K562 (cell line): ENCODE measurements at regions not wholly inside any gene's neighbourhood (a gene's known extent, or its start where the extent isn't known, plus 50 kb on each side); places are given as distances from the start of the nearest gene placed in this dataset.
A peak's percentile ranks its signal among the peaks of the same experiment; 100 is the strongest.

Experiments used
- ATAC-seq: fragments of 200-7000 bp; cut with Tn5 transposase; 3 replicates; pipeline ENCODE4 v1.9.1; 2020; ENCODE audit warnings: moderate library complexity
- BruUV-seq: library from RNA; stranded (reverse); fragments of 400-500 nt; replicated peaks from 2 replicates; lab custom pipeline; 2021; lab: Mats Ljungman, UMichigan
- CTCF ChIA-PET: fragments of 300-600 bp; formaldehyde crosslinking; extraction: SDS; loops from one replicate; lab custom pipeline; 2021; ENCODE audit warnings: low intra/inter-chr PET ratio; lab: Yijun Ruan, JAX
- POLR2A ChIA-PET: fragments of 300-600, 350-650 bp; sonication (Branson Sonifier 250); formaldehyde crosslinking; extraction: SDS; loops from one replicate; lab custom pipeline; 2021; ENCODE audit warnings: antibody characterized with exemption, inconsistent platforms; lab: Yijun Ruan, JAX
- DNase-seq, 4 experiments: peaks; one replicate each; pipeline versions ENCODE4 v3.0.0 to v3.0.0-alpha.2; 2011 to 2018; ENCODE audit warnings: low spot score in 3 of 4, mixed read lengths in 3 of 4; ENCODE audit errors: extremely low read depth in 1 of 4
- FAIRE-seq: peaks from 2 replicates; lab custom pipeline; 2011; peaks lifted over from hg19 to GRCh38; lab: Jason Lieb, UNC
- H2AFZ ChIP-seq: 2 replicates; pipeline ENCODE4 v1.6.0; 2011; ENCODE audit warnings: low read depth, low read length, control low read depth, inconsistent platforms
- H3K27ac ChIP-seq: fragments of 200-600 bp; 3 replicates; pipeline ENCODE4 v1.8.0; 2011; ENCODE audit warnings: low read depth, mild to moderate bottlenecking, control low read depth, inconsistent platforms, low read length, moderate library complexity, mixed read lengths; ENCODE audit errors: extremely low read depth
- H3K27me3 ChIP-seq, 2 experiments: fragments of 300-600 bp in 1 of 2; 2 replicates in 1 of 2; 3 replicates in 1 of 2; pipeline versions ENCODE4 v1.6.0 to v1.8.0; 2011; ENCODE audit warnings: inconsistent platforms in 2 of 2, low read length in 2 of 2, mild to moderate bottlenecking in 1 of 2, mixed read lengths in 1 of 2, moderate library complexity in 1 of 2; ENCODE audit not compliant: control insufficient read depth in 2 of 2, insufficient read depth in 2 of 2
- H3K36me3 ChIP-seq: fragments of 300-600 bp; 3 replicates; pipeline ENCODE4 v1.8.0; 2011; ENCODE audit warnings: mild to moderate bottlenecking, low read length, inconsistent platforms; ENCODE audit not compliant: control insufficient read depth, insufficient read depth
- H3K4me1 ChIP-seq, 2 experiments: fragments of 200-600 bp in 1 of 2; replicated peaks in 1 of 2; 2 replicates in 1 of 2; 3 replicates in 1 of 2; pipeline versions ENCODE4 v1.5.1 to v1.8.0; 2011; ENCODE audit warnings: inconsistent platforms in 2 of 2, low read length in 2 of 2, mild to moderate bottlenecking in 1 of 2, mixed read lengths in 1 of 2, moderate library complexity in 1 of 2; ENCODE audit not compliant: control insufficient read depth in 2 of 2, insufficient read depth in 2 of 2
- H3K4me2 ChIP-seq: 2 replicates; pipeline ENCODE4 v1.6.1; 2011; ENCODE audit warnings: low read length, control low read depth, inconsistent platforms, mixed read lengths; ENCODE audit not compliant: insufficient read depth
- H3K4me3 ChIP-seq: fragments of 200-600 bp; sonication (generic), shearing (Covaris generic); 2 replicates; pipeline ENCODE4 v1.5.1; 2016; ENCODE audit warnings: control low read depth, inconsistent platforms
- H3K79me2 ChIP-seq: fragments of 200-600 bp; 3 replicates; pipeline ENCODE4 v1.8.0; 2011; ENCODE audit warnings: low read length, inconsistent platforms; ENCODE audit not compliant: control insufficient read depth, insufficient read depth
- H3K9ac ChIP-seq, 2 experiments: 2 replicates each; pipeline versions ENCODE4 v1.6.0 to v1.6.1; 2011; ENCODE audit warnings: low read depth in 2 of 2, low read length in 2 of 2, control low read depth in 1 of 2, inconsistent platforms in 1 of 2, mild to moderate bottlenecking in 1 of 2, mixed read lengths in 1 of 2; ENCODE audit not compliant: insufficient read depth in 1 of 2
- H3K9me1 ChIP-seq: one replicate; pipeline ENCODE4 v1.6.0; 2011; ENCODE audit warnings: inconsistent platforms, mild to moderate bottlenecking, low read length, moderate library complexity; ENCODE audit not compliant: control insufficient read depth, insufficient read depth
- H3K9me3 ChIP-seq: replicated peaks from 2 replicates; pipeline ENCODE4 v1.5.1; 2011; ENCODE audit warnings: low read depth, low read length, inconsistent platforms; ENCODE audit not compliant: control insufficient read depth, insufficient read depth
- H4K20me1 ChIP-seq: replicated peaks from 2 replicates; pipeline ENCODE4 v1.6.1; 2011; ENCODE audit warnings: low read length, inconsistent platforms, mixed read lengths; ENCODE audit not compliant: control insufficient read depth, insufficient read depth
- ARNT ChIP-seq, 2 experiments: fragments of 450-650 bp; IDR thresholded peaks; 2 replicates each; pipeline ENCODE4 v1.6.1; 2016; ENCODE audit warnings: mild to moderate bottlenecking in 1 of 2
- CBFA2T2 ChIP-seq: fragments of 450-650 bp; conservative IDR thresholded peaks from 2 replicates; pipeline ENCODE4 v1.6.1; 2017; ENCODE audit warnings: mild to moderate bottlenecking
- CBFA2T3 ChIP-seq: fragments of 450-650 bp; IDR thresholded peaks from 2 replicates; pipeline ENCODE4 v1.6.1; 2017
- CXXC5 ChIP-seq: fragments of 250-450 bp; sonication (Bioruptor Pico); IDR thresholded peaks from 2 replicates; pipeline ENCODE4 v1.8.0; 2022; ENCODE audit warnings: inconsistent platforms, mild to moderate bottlenecking, moderate library complexity
- NFIC ChIP-seq: fragments of 450-650 bp; IDR thresholded peaks from 2 replicates; pipeline ENCODE4 v1.6.1; 2017; ENCODE audit warnings: mild to moderate bottlenecking, inconsistent platforms
- SPI1 ChIP-seq: IDR thresholded peaks from 2 replicates; pipeline ENCODE4 v1.6.1; 2011; ENCODE audit warnings: low read depth, low read length, control low read depth, borderline replicate concordance
- TAF7 ChIP-seq: fragments of 450-650 bp; IDR thresholded peaks from 2 replicates; pipeline ENCODE4 v1.6.1; 2016; ENCODE audit warnings: missing genetic modification characterization, missing compliant biosample characterization
- ZBTB2 ChIP-seq: fragments of 450-650 bp; IDR thresholded peaks from 2 replicates; pipeline ENCODE4 v1.6.1; 2016; ENCODE audit warnings: antibody characterized with exemption
- ZNF165 ChIP-seq: fragments of 250-450 bp; sonication (Bioruptor Pico); IDR thresholded peaks from 2 replicates; pipeline ENCODE4 v1.4.0; 2020; ENCODE audit warnings: borderline replicate concordance
- ZNF584 ChIP-seq: fragments of 200-800 bp; sonication (Bioruptor generic); IDR thresholded peaks from 2 replicates; pipeline ENCODE4 v1.6.1; 2016; ENCODE audit warnings: low read depth, mild to moderate bottlenecking, missing genetic modification characterization, missing compliant biosample characterization
- WGBS: fragments of 100-300 bp; shearing (Covaris generic); methylation state at CpG from one replicate; pipeline ENCODE4 v1.1.6; 2016; ENCODE audit warnings: low coverage, mixed read lengths; ENCODE audit not compliant: insufficient coverage; ENCODE audit errors: missing lambda C conversion rate; 5-methylcytosine and 5-hydroxymethylcytosine counted together
- in situ Hi-C: fragments of 300-500 bp; cut with MboI; formaldehyde crosslinking; loops from 4 replicates; pipeline ENCODE4 v1.15.0; 2018; ENCODE audit warnings: inconsistent platforms, mixed read lengths
- intact Hi-C: fragments of 100-400 bp; cut with micrococcal nuclease; formaldehyde crosslinking; loops from 2 replicates; pipeline ENCODE4 v1.14.2; 2022
- TF ChIP-seq, protein P1 (sequence below), 2 experiments: fragments of 150-350 bp in 1 of 2; IDR thresholded peaks; 2 replicates each; pipeline ENCODE4 v1.6.1; 2012 to 2016; ENCODE audit warnings: low read depth in 2 of 2, low read length in 2 of 2, mild to moderate bottlenecking in 1 of 2, moderate library complexity in 1 of 2

DNA sequence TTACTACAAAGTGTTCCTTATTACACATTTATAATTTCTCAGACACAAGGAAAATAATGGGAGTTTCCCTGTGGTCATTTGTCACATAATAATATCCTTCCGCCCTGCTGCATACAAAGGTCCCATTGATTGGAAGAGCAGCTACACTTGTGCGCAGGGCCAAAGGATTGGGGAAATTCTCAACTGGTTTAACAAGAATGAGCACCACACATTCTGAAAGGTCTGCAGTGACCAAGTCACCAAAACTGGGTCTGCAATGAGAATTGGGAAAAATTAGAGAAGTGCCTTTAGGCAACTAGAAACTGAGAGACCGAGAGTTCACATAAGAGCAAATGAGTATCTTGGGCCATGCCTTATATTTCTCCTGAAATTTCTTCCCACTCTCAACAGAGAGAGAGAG lies 98.2 kb upstream of the NR2F2 start:
- H4K20me1 ChIP-seq = no peaks in the 10 kb centered on the region
- BruUV-seq = no TSS peak
- no peaks in the 10 kb centered on the region for H3K36me3 ChIP-seq
- H3K9me3 ChIP-seq = no peaks in the 10 kb centered on the region
- no peaks in the 10 kb centered on the region for H3K27me3 ChIP-seq
- ChIA-PET CTCF (no interaction called here), POLR2A (interaction anchor here (0.8 kb wide), 1 partner anchor 9 kb away, joined by 3 read pairs; no protein-coding TSS in a partner anchor)
- WGBS = 58% methylated on average over 3 of the region's 3 CpGs
- FAIRE-seq (no peak), DNase-seq (no peak), ATAC-seq (no peak)
- no peaks in the 10 kb centered on the region for H3K79me2 ChIP-seq
- H3K9ac ChIP-seq = no peak overlapping the region
- H3K9me1 ChIP-seq = no peaks in the 10 kb centered on the region
- no peak overlapping the region; the same call in 1 of the 2 replicates for H3K4me2 ChIP-seq
- peaks cover 0 to 17% of the 10 kb centered on the region in 2 experiments; a peak in 4 of 5 replicates for H3K4me1 ChIP-seq
- no peak overlapping the region for H3K4me3 ChIP-seq
- peak overlapping the region; percentile 62 for H2AFZ ChIP-seq
- in situ Hi-C loops (no loop called here), intact Hi-C loops (no loop called here)
- peak; percentile 57; the same call in 1 of the 2 replicates for TF ChIP-seq SPI1
- no peak for TF ChIP-seq ARNT (IDR thresholded peaks at IDR 0.05)
- no peak overlapping the region for H3K27ac ChIP-seq

GRCh38 chr15:96234109-96234892 lies 96.2 kb upstream of the NR2F2 start:
- POLR2A ChIA-PET = interaction anchor here (1.0 kb wide), 1 partner anchor 10 kb away, joined by 3 read pairs; no protein-coding TSS in a partner anchor
- no peaks in the 10 kb centered on the region for H3K79me2 ChIP-seq
- no peaks in the 10 kb centered on the region for H3K36me3 ChIP-seq
- CTCF ChIA-PET = no interaction called here
- H3K9me3 ChIP-seq = no peaks in the 10 kb centered on the region
- no peak overlapping the region for H3K4me3 ChIP-seq
- FAIRE-seq = peak; percentile 69
- no peak overlapping the region for H3K9ac ChIP-seq
- in situ Hi-C loops = no loop called here
- BruUV-seq = no TSS peak
- H4K20me1 ChIP-seq = no peaks in the 10 kb centered on the region
- H3K9me1 ChIP-seq = no peaks in the 10 kb centered on the region
- H3K4me1 ChIP-seq = peaks cover 0 to 17% of the 10 kb centered on the region in 2 experiments; a peak in 4 of 5 replicates
- H3K27me3 ChIP-seq = no peaks in the 10 kb centered on the region
- 45% methylated on average over 12 of the region's 12 CpGs for WGBS
- no peak overlapping the region for H3K4me2 ChIP-seq
- ATAC-seq = peak; percentile 60
- H3K27ac ChIP-seq = no peak overlapping the region
- H2AFZ ChIP-seq = peak overlapping the region; percentile 23
- TF ChIP-seq, protein P1, sequence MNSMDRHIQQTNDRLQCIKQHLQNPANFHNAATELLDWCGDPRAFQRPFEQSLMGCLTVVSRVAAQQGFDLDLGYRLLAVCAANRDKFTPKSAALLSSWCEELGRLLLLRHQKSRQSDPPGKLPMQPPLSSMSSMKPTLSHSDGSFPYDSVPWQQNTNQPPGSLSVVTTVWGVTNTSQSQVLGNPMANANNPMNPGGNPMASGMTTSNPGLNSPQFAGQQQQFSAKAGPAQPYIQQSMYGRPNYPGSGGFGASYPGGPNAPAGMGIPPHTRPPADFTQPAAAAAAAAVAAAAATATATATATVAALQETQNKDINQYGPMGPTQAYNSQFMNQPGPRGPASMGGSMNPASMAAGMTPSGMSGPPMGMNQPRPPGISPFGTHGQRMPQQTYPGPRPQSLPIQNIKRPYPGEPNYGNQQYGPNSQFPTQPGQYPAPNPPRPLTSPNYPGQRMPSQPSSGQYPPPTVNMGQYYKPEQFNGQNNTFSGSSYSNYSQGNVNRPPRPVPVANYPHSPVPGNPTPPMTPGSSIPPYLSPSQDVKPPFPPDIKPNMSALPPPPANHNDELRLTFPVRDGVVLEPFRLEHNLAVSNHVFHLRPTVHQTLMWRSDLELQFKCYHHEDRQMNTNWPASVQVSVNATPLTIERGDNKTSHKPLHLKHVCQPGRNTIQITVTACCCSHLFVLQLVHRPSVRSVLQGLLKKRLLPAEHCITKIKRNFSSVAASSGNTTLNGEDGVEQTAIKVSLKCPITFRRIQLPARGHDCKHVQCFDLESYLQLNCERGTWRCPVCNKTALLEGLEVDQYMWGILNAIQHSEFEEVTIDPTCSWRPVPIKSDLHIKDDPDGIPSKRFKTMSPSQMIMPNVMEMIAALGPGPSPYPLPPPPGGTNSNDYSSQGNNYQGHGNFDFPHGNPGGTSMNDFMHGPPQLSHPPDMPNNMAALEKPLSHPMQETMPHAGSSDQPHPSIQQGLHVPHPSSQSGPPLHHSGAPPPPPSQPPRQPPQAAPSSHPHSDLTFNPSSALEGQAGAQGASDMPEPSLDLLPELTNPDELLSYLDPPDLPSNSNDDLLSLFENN (IDR thresholded peaks at IDR 0.05; ENCODE audit: low read depth in 2 of 2, low read length in 2 of 2) = no peak
- TF ChIP-seq ZNF165 (CRISPR knock-in tag) (no peak), CXXC5 (CRISPR knock-in tag) (0 out of 2 replicates have a peak, but pooled peaks have one; percentile 9), ZBTB2 (peak; percentile 30; the same call in 1 of the 2 replicates), NFIC (peak; percentile 69), ZNF584 (CRISPR knock-in tag) (no peak), TAF7 (tag) (no peak), CBFA2T3 (peak; percentile 58), CBFA2T2 (0 out of 2 replicates have a peak, but pooled peaks have one; percentile 16)
- TF ChIP-seq, all 486 proteins: peak for 5
- intact Hi-C loops = no loop called here
- DNase-seq = peak in 2 of 4 experiments; percentile 19 to 44
